Endodermal cell (in vitro differentiated cells): ENCODE measurements at regions not wholly inside any gene's neighbourhood (a gene's known extent, or its start where the extent isn't known, plus 50 kb on each side); places are given as distances from the start of the nearest gene placed in this dataset.

ENCODE experiments used
- DNase-seq: peaks from one replicate; pipeline ENCODE4 v3.0.0-alpha.2; 2017
- H3K27ac ChIP-seq: 2 replicates; pipeline ENCODE4 v1.5.1; 2013; ENCODE audit warnings: mild to moderate bottlenecking, low read depth, low read length, moderate library complexity
- H3K27me3 ChIP-seq: 2 replicates; pipeline ENCODE4 v1.6.1; 2013; ENCODE audit warnings: mild to moderate bottlenecking, low read length, moderate library complexity; ENCODE audit not compliant: insufficient read depth, control insufficient read depth, poor library complexity, severe bottlenecking
- H3K36me3 ChIP-seq: 2 replicates; pipeline ENCODE4 v1.7.0; 2013; ENCODE audit warnings: mild to moderate bottlenecking, low read length, moderate library complexity; ENCODE audit not compliant: control insufficient read depth, insufficient read depth
- H3K4me1 ChIP-seq: one replicate; pipeline ENCODE4 v1.7.0; 2013; ENCODE audit warnings: low read length; ENCODE audit not compliant: control insufficient read depth, insufficient read depth
- H3K4me3 ChIP-seq: 2 replicates; pipeline ENCODE4 v1.5.1; 2013; ENCODE audit warnings: mild to moderate bottlenecking, low read length, moderate library complexity
- H3K9ac ChIP-seq: 2 replicates; pipeline ENCODE4 v1.6.1; 2013; ENCODE audit warnings: mild to moderate bottlenecking, low read length, moderate library complexity; ENCODE audit not compliant: poor library complexity, severe bottlenecking; ENCODE audit errors: extremely low read depth
- H3K9me3 ChIP-seq: 2 replicates; pipeline ENCODE4 v1.6.1; 2013; ENCODE audit warnings: mild to moderate bottlenecking, low read length, moderate library complexity; ENCODE audit not compliant: control insufficient read depth
- H3K27ac Mint-ChIP-seq: 2 replicates; pipeline ENCODE4 v1.8.0; 2020; ENCODE audit warnings: mixed read lengths
- H3K27me3 Mint-ChIP-seq: 2 replicates; pipeline ENCODE4 v1.8.0; 2021; ENCODE audit warnings: mild to moderate bottlenecking, mixed read lengths; ENCODE audit not compliant: insufficient read depth
- H3K36me3 Mint-ChIP-seq: 2 replicates; pipeline ENCODE4 v1.8.0; 2020; ENCODE audit warnings: low read depth, mixed read lengths
- H3K4me1 Mint-ChIP-seq: 2 replicates; pipeline ENCODE4 v1.8.0; 2020; ENCODE audit warnings: mixed read lengths
- H3K4me3 Mint-ChIP-seq: 2 replicates; pipeline ENCODE4 v1.8.0; 2020; ENCODE audit warnings: mild to moderate bottlenecking, moderate library complexity, mixed read lengths
- H3K9me3 Mint-ChIP-seq: 2 replicates; pipeline ENCODE4 v1.8.0; 2020; ENCODE audit warnings: mild to moderate bottlenecking, mixed read lengths
- WGBS, 2 experiments: methylation state at CpG; one replicate each; pipeline versions ENCODE4 v1.1.5 to v1.1.7; 2013; ENCODE audit warnings: missing lambda C conversion rate in 2 of 2, mixed read lengths in 1 of 2; ENCODE audit not compliant: insufficient coverage in 1 of 2, insufficient read length in 1 of 2; 5-methylcytosine and 5-hydroxymethylcytosine counted together
- TF ChIP-seq, protein P1 (sequence below): fragments of 200-600 bp; sonication (generic); conservative IDR thresholded peaks from 2 replicates; pipeline ENCODE4 v1.5.0; 2021; ENCODE audit warnings: antibody characterized with exemption, mild to moderate bottlenecking

DNA sequence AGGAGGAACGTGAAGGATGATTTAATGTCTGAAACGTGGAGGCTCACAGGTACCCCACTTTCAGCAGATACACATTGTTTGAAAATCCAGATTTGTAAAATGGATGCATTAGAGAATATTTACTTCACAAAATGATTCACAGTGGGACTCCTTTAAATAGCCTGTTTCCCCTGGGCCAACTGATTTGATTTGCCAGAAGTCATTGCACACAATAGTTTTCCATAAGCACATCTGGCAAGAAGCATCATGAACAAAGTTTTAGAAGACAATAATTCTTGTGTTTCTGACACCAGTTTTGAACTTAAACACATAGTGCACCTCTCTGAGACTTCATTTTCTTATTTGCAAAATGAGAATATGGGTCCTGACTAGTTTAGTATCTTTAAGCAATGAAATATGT, 451.4 kb upstream of the SLC14A2 start:
- Histone ChIP-seq H3K9ac (no peak overlapping the region), H3K27ac (no peak overlapping the region), H3K4me3 (no peak overlapping the region), H3K9me3 (no peaks in the 10 kb centered on the region), H3K36me3 (no peaks in the 10 kb centered on the region), H3K4me1 (no peaks in the 10 kb centered on the region), H3K27me3 (no peaks in the 10 kb centered on the region)
- TF ChIP-seq, protein P1, sequence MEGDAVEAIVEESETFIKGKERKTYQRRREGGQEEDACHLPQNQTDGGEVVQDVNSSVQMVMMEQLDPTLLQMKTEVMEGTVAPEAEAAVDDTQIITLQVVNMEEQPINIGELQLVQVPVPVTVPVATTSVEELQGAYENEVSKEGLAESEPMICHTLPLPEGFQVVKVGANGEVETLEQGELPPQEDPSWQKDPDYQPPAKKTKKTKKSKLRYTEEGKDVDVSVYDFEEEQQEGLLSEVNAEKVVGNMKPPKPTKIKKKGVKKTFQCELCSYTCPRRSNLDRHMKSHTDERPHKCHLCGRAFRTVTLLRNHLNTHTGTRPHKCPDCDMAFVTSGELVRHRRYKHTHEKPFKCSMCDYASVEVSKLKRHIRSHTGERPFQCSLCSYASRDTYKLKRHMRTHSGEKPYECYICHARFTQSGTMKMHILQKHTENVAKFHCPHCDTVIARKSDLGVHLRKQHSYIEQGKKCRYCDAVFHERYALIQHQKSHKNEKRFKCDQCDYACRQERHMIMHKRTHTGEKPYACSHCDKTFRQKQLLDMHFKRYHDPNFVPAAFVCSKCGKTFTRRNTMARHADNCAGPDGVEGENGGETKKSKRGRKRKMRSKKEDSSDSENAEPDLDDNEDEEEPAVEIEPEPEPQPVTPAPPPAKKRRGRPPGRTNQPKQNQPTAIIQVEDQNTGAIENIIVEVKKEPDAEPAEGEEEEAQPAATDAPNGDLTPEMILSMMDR: no peak
- DNase-seq: no peak
- H3K27me3 Mint-ChIP-seq: peaks cover 4% of the 10 kb centered on the region
- no peaks in the 10 kb centered on the region for H3K36me3 Mint-ChIP-seq
- no peak overlapping the region for H3K27ac Mint-ChIP-seq
- 100% methylated on average over 2 of the region's 2 CpGs; no CpG with 5 or more reads in 1 of the 2 experiments for WGBS, 2 experiments
- no peak overlapping the region for H3K4me3 Mint-ChIP-seq
- H3K4me1 Mint-ChIP-seq: no peaks in the 10 kb centered on the region
- H3K9me3 Mint-ChIP-seq: no peaks in the 10 kb centered on the region

DNA sequence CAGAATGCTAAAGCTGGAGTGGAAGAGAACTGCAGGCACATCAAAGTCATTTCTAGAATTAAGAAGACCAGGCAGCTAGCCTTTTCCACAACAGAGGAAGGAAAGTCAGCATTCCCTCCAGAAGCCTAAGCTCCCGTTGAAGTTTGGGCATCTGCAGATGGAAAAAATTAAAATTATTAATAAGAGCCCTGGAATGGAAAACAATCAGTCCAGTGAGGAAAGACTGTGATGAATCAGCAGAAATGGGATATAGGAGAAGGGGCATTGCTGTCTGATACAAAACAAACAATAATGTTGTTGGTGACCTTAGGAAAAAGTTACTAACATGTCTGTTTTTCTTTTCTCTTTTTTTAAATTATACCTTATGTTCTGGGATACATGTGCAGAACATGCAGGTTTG, 450.7 kb upstream of the SLC14A2 start:
- 84 to 86% methylated on average over 1 of the region's 1 CpG for WGBS, 2 experiments
- Histone ChIP-seq H3K4me1 (no peaks in the 10 kb centered on the region), H3K27ac (no peak overlapping the region)

DNA sequence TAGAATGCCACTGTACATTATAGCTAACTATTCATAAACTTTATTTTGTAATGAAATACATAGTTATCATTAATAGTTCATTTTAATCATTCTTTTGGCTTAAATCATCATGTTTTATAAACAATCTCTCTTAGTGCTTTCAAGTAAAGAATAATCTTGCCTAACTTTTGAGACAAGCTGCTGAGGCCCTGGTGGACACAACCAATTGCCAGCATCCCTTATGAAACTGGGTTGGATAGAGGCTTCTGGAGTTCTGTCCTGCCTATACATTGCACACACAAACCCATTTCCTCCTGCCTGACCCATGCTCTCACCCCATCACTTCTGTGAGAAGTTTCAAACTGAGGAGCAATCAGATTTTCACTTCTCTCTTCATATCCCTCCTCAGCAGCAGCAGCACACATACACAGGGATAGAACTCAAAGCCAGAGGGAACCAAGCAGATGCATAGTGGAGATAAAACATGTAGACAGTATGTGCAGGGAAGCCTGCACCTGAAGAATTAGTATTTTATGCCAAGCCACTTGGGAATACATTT, 450.0 kb upstream of the SLC14A2 start:
- TF ChIP-seq, protein P1: no peak
- Histone ChIP-seq H3K9ac (no peak overlapping the region), H3K36me3 (no peaks in the 10 kb centered on the region), H3K9me3 (no peaks in the 10 kb centered on the region), H3K4me3 (no peak overlapping the region), H3K4me1 (no peaks in the 10 kb centered on the region), H3K27me3 (no peaks in the 10 kb centered on the region), H3K27ac (no peak overlapping the region)
- Mint-ChIP-seq H3K4me1 (no peaks in the 10 kb centered on the region), H3K27ac (no peak overlapping the region), H3K36me3 (no peaks in the 10 kb centered on the region), H3K4me3 (no peak overlapping the region), H3K27me3 (peaks cover 4% of the 10 kb centered on the region), H3K9me3 (no peaks in the 10 kb centered on the region)
- no peak for DNase-seq

More for the DNA sequence above, 450.7 kb upstream of the SLC14A2 start:
- TF ChIP-seq, protein P1: no peak
- Mint-ChIP-seq H3K36me3 (no peaks in the 10 kb centered on the region), H3K9me3 (no peaks in the 10 kb centered on the region), H3K4me3 (no peak overlapping the region), H3K4me1 (no peaks in the 10 kb centered on the region), H3K27ac (no peak overlapping the region), H3K27me3 (peaks cover 4% of the 10 kb centered on the region)
- no peaks in the 10 kb centered on the region for H3K27me3 ChIP-seq
- no peak overlapping the region for H3K9ac ChIP-seq
- no peaks in the 10 kb centered on the region for H3K36me3 ChIP-seq
- H3K9me3 ChIP-seq: no peaks in the 10 kb centered on the region
- no peak for DNase-seq
- H3K4me3 ChIP-seq: no peak overlapping the region
